ENCODE measurements at regions not wholly inside any gene's neighbourhood (a gene's known extent, or its start where the extent isn't known, plus 50 kb on each side); places are given as distances from the start of the nearest gene placed in this dataset.

DNA sequence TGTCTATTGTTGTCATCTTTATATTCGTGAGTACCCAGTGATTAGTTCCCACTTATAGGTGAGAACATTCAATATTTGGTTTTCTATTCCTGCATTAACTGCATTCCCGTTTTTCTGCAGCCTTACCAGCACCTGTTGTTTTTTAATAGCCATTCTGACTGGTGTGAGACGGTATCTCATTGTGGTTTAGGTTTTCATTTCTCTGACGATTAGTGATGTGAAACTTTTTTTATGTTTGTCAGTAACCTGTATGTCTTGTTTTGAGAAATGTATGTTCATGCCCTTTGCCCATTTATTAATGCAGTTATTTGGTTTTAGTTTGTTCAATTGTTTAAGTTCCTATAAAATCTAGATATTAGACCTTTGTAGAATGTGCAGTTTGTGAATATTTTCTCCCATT, 546.0 kb upstream of the RORB start:
- TF ChIP-seq, protein P1, sequence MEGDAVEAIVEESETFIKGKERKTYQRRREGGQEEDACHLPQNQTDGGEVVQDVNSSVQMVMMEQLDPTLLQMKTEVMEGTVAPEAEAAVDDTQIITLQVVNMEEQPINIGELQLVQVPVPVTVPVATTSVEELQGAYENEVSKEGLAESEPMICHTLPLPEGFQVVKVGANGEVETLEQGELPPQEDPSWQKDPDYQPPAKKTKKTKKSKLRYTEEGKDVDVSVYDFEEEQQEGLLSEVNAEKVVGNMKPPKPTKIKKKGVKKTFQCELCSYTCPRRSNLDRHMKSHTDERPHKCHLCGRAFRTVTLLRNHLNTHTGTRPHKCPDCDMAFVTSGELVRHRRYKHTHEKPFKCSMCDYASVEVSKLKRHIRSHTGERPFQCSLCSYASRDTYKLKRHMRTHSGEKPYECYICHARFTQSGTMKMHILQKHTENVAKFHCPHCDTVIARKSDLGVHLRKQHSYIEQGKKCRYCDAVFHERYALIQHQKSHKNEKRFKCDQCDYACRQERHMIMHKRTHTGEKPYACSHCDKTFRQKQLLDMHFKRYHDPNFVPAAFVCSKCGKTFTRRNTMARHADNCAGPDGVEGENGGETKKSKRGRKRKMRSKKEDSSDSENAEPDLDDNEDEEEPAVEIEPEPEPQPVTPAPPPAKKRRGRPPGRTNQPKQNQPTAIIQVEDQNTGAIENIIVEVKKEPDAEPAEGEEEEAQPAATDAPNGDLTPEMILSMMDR (IDR thresholded peaks at IDR 0.05; ENCODE audit: low read length): no peak
- TF ChIP-seq EZH2 (IDR thresholded peaks at IDR 0.05; ENCODE audit: borderline replicate concordance, low read length): no peak
